HUDEP-2 (cell line): ENCODE measurements at regions not wholly inside any gene's neighbourhood (a gene's known extent, or its start where the extent isn't known, plus 50 kb on each side); places are given as distances from the start of the nearest gene placed in this dataset.

ENCODE experiments used
- DNase-seq, 76 experiments: peaks; one replicate each; lab custom pipeline; 2025; ENCODE audit not compliant: unreplicated experiment in 76 of 76; lab: John Stamatoyannopoulos, UW

GRCh38 chr2:151157000-151157735 is 104.5 kb downstream of the RBM43 start:
- no peak for DNase-seq

DNA sequence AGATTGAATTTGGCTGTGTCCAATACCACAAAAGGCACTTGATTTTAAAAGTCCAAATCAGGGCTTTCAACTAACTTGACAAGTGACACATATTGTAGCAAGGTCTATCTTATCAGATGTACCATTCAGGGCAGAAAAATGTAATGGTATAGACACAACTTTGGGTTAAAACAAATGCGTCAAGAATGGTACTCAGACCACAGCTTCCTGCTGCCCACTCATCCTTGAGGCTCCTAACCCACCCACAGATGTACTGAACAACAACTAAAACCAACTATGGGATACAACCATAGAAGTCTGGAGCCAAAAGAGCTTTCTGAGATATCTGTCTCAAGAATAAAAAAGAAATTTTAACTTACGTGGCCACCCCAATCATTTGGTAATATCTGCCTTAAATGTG is 105.2 kb downstream of the RBM43 start:
- DNase-seq = no peak

DNA sequence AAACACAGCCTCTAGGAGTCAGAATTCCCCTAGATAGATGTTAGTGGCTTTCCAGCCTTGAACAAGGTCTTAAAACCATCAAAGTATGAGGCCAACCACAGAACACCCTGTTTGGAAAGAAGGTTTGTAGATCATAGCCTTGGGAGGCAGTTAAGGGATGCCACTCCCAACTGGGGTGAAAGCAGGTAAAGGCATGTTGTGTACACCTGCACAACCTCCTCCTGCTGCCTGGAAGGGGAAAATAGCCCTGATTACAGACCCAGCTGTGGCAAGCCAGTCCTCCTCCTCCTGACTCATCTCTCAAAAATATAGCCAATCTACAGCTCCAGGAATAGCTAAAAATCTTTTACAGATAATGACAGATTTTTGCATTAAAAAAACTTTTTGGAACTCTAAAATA is 108.1 kb downstream of the RBM43 start:
- no peak for DNase-seq

- DNase-seq = peak in 1 of 76 experiments; percentile 0
Measured at GRCh38 chr2:151150331-151151320, 111.0 kb downstream of the RBM43 start.

DNA sequence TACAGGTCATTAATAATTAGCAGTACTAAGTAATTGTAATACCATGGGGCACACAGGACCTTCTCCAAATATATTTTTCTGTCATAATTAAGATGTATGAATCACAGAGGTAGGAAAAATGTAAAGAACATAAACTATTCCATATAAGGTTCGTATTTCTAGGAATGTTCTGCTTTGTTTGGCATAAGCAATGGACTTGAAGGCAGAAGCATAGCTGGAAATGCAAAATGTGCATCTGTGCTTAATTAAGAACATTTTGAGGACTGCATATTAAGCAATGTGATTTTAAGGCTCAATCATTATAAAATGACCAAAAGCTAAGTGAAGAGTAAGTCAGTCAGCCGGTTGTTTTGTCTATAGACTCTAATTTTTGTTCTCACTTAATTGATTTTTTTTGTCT is 123.2 kb downstream of the RBM43 start:
- DNase-seq = no peak

GRCh38 chr2:151137526-151137925 is 124.1 kb downstream of the RBM43 start:
- DNase-seq = no peak

DNA sequence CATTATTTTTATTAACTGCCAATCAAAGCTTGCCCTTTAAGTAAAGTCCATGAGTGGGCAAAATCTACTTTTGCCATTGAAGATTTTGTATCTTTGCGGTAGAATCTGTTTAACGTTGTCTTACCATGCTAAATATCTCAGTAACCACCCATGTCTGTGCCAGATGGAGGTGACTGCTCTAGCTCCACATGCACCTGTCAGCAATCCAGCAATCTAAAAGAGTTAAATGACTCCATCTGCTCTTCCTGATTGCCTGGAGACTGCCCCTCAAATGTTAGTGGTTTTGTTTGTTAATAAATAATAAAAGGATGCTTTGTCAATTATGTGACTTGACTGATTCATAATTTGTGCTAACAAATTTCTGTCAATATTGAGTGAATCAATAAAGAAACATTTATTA is 141.7 kb downstream of the RBM43 start:
- DNase-seq = no peak

DNA sequence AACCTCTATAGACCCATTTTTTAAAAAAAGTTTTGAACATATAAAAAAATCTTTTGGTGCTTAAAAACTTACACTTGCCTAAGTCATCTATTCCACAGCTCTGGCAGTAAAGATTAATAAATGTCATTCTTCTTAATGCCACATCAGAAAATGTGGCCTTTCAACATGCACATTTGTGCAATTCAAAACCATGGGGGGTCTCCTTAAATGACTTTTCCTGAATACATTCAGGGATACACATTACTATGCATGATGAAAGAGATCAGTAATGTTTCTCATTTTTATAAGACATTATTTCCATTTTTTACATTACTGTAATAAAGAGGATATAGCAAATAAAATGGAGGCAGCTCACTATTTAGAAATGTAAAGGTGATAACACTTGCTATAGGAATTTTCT is 142.3 kb downstream of the RBM43 start:
- no peak for DNase-seq

DNA sequence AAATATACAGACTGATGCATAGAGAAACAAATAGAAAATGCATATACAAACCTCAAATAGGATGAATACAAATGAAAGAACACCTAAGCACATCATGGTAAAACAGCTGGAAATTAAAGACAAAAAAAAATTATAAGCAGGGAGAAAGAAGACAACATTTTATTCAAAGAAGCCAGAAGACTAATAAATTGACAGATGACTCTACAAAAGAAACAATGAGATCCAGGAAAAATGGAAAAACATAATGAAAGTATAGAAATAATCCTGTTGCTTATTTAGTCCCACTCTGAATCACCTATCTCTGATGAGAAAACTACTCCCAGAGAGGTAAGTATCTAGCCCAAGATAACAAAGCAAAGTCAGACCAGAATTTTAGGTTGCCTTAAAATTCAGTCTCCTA is 143.4 kb downstream of the RBM43 start:
- no peak for DNase-seq

GRCh38 chr2:151114874-151115273 is 146.8 kb downstream of the RBM43 start:
- no peak for DNase-seq

GRCh38 chr2:151113318-151113717 is 148.3 kb downstream of the RBM43 start:
- DNase-seq = no peak

DNA sequence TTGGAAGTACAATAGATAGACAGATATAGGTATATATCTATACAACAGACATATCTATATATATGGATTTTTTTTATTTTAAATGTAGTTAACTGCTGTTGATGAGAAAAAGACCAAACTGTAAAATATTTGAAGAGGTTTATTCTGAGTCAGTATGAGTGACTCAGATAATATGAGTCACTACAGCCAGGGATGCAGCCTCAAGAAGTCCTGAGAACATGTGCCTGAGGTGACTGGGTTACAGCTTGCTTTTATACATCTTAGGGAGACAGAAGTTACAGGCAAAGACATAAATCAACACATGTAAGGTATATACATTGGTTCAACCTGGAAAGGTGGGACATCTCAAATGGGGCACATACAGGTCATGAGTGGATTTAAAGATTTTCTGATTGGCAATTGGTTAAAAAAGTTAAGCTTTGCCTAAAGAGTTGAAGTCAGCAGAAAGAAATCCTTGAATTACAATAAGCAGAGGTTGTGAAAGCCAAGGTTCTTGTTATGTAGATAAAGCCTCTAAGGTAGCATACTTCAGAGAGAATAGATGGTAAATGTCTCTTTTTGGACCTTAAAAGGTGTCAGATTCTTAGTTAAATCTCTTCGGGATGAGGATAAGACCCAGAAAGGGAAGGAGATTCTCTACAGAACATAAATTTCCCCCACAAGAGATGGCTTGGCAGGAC is 149.9 kb downstream of the RBM43 start:
- DNase-seq = no peak

GRCh38 chr2:151106805-151107506 is 154.7 kb downstream of the RBM43 start:
- DNase-seq = no peak

DNA sequence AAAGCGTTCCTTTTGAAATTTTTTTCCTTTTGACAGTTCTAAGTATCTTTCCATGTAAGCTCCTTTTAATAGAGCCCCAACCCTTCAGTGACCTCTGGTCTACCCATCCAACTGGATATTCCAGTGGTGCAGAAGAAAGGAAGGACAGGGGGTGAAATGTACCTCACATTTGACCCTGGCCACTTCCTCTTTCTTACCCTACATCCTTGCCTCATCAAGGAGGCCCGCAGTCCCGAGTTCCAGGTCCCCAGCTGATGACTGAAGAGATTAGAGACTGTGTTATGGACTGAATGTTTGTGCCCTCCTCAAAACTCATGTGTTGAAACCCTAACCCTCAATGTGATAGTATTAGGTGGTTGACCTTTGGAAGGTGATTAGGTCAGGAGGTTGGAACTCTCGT is 158.1 kb downstream of the RBM43 start:
- no peak for DNase-seq

DNA sequence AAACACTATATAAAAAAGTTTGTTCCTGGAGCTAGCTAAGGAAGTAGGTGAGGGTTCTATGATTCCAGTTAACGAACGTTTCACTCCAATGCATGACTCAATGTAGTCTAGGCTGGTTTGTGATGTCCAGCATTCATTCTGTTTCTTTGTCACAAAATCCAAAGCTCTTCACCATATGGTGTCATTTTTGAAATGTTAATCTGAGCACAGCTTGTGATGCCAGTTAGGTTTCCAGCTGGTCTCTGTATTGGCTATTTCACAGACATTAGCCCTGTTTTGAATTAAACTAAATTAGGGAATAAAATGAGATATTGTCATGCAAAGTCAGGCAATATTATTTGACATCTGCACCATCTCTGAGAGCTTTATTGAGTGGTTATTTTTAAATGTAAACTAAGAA is 159.4 kb downstream of the RBM43 start:
- no peak for DNase-seq

GRCh38 chr2:151098841-151099240 is 162.8 kb downstream of the RBM43 start:
- DNase-seq = no peak

DNA sequence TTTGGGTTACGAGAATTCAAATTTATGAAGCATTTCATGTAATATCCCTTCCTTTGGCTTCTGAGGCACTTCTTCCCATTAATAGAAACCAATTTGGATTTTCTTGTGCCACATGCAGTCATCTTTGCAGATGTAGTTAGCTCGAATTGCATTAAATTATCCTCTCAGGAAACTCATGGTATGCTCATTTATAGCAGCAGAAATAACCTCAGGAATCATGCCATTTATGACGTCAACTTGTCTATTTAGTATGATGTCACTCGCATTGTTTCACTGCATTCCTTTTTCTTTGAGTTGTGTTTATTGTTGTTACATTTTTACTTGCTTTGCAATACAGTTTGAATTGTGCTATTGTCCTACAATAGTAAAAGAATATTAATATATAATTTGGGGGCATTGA is 163.8 kb downstream of the RBM43 start:
- no peak for DNase-seq

DNA sequence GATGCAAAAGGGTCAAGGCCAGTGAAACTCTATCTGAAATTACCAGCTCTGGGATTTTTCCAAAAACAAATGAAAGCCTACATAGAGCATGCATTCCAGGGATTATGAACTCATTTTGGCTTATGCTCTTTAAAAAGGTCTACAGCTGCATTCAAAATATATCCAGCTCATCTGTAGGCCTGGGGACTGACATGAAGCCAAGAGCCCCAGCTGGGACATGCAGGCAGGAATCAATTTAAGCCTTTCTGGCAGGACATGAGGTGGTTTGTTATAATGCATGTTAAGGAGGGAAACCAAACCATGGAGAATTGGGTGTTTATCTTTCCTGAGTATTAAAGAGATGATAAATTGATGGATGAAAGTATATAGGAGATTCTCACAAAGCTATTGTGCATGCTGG is 164.5 kb downstream of the RBM43 start:
- DNase-seq = no peak

- DNase-seq = no peak
Measured at GRCh38 chr2:151096235-151096634, 165.4 kb downstream of the RBM43 start.

DNA sequence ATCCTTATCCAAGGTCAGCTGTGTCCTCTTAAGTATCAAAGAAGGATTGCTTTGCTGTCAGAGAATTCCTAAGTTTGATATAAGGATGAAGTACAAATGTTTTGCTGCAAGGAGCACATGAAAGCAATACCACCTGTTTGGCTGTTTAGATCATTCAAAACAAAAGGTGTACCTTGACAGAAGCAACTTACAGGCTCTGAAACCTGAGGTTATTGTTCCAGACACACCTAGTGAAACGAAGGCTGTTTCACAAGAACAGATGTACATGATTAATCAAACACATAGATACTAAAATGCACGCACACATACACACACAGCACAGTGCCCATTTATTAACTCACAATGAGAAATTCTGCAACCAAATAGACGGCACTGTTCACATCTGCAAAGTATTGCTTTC is 166.2 kb downstream of the RBM43 start:
- DNase-seq = no peak

- no peak for DNase-seq
Measured at GRCh38 chr2:151091583-151091982, 170.1 kb downstream of the RBM43 start.
